ENCODE measurements at regions not wholly inside any gene's neighbourhood (a gene's known extent, or its start where the extent isn't known, plus 50 kb on each side); places are given as distances from the start of the nearest gene placed in this dataset.

DNA sequence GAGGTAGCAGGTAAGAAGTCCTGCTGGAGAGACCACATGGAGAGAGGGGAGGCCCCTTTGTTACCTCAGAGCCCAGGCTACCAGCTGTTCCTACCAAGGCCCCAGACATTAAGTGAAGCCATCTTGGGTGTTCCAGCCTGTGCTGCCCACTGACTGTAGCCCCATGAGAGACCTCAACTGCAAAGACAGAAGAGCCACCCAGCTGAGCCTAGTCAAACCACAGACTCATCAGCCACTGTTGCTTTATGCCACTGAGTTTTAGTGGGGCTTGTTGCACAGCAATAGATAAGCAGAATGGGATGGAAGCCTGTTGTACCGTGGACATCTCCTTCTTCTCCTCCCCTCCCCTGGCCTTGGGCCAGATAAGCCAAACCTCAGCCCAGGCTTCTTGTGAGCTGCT, 83.9 kb downstream of the ADRA2C start:
- no peak for DNase-seq (ENCODE audit: low spot score)
- intact Hi-C loops (cut with DNase I): no loop called here

- intact Hi-C loops (cut with DNase I): no loop called here
- DNase-seq (ENCODE audit: low spot score): no peak
These were observed 85.0 kb downstream of the ADRA2C start for GRCh38 chr4:3851211-3851610.

DNA sequence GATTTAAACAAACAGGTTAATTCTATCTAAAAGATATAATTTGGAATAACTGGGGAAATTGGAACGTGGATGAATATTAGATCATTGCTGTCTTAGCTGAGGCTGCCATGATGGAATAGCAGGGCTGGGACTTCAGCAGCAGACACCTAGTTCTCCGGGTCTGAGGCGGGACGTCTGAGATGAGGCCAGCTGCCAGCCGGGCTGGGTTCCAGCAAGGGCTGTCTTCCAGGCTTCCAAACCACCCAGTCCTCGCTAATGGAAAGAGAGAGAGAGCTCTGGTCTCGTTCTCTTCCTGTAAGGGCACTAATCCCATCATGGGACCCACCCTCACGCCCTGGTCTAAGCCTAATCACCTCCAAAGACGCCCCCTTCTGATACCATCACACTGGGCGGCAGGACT, 85.7 kb downstream of the ADRA2C start:
- DNase-seq (ENCODE audit: low spot score): no peak
- intact Hi-C loops (cut with DNase I): no loop called here

DNA sequence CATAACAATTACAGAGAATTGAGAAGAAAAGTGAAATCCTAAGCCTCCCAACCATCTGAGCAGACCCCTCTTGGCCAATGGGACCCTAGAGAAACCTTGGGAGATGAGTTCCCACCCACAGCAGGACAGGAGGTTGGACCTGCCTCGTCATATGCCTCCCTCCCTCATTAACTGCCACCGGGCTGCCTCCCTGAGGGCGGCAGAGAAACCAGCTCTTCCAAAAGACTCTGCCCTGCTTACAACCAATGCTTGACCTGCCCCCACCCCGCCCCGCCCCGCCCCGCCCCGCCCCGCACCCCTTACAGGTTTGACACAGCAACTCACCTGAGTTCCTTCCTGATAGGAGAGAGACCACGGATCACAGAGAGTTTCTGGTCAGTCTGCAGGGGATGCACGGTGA, 86.1 kb downstream of the ADRA2C start:
- intact Hi-C loops (cut with DNase I): no loop called here
- DNase-seq (ENCODE audit: low spot score): no peak

GRCh38 chr4:3852711-3853110, 86.5 kb downstream of the ADRA2C start:
- no peak for DNase-seq (ENCODE audit: low spot score)
- intact Hi-C loops (cut with DNase I): no loop called here

DNA sequence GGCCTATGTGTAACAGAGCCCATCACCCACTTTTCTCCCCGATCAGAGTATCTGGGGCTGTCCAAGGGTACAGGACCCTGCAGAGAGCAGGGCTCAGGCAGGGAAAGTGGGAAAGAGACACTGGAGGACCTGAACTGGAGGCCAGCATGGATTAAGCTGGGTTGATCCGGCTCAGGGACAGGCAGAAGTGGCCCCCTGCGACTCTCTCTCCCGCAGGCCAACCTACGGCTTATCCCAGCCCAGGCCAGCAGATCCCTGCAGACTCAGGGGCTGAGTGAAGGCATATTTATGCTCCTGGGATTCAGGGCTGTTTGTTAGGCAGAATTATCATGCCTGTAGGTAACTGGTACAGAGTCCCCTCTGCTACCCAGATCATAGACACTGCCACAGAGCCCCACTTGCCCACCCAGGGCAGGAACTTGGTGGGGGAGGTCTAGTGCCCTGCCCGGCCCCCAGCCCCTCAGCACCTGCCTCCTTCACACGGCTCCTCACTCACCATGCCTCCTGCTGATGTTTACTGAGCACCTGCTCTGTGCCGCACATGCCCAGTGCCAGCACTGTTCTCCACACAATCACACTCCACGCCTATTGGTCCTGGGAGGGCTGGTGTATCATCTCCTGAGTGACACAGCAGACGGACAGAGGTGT, 87.3 kb downstream of the ADRA2C start:
- intact Hi-C loops (cut with DNase I): no loop called here
- no peak for DNase-seq (ENCODE audit: low spot score)

DNA sequence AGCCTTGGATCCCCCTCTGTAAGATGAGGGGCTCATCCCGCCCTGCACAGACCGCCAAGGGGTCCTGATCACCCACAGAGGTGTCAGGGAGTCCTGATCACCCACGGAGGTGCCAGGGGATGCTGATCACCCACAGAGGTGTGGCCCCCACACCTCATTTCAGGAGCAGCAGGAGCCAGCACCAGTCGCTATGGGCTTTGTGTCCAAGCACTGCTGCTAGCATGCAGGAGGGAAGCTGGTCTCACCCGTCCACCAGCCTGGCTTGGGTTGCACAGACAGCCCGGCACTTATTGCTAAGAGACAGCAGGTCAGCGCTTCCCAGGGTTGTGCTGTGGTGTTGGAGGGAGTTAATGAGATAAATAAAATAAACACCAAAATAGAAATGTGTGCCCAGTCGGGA, 88.5 kb downstream of the ADRA2C start:
- no peak for DNase-seq (ENCODE audit: low spot score)
- intact Hi-C loops (cut with DNase I): no loop called here

GRCh38 chr4:3855646-3856045, 89.5 kb downstream of the ADRA2C start:
- intact Hi-C loops (cut with DNase I): no loop called here
- no peak for DNase-seq (ENCODE audit: low spot score)

- DNase-seq (ENCODE audit: low spot score): no peak
- intact Hi-C loops (cut with DNase I): no loop called here
These were observed 90.5 kb downstream of the ADRA2C start for GRCh38 chr4:3856604-3857204.

DNA sequence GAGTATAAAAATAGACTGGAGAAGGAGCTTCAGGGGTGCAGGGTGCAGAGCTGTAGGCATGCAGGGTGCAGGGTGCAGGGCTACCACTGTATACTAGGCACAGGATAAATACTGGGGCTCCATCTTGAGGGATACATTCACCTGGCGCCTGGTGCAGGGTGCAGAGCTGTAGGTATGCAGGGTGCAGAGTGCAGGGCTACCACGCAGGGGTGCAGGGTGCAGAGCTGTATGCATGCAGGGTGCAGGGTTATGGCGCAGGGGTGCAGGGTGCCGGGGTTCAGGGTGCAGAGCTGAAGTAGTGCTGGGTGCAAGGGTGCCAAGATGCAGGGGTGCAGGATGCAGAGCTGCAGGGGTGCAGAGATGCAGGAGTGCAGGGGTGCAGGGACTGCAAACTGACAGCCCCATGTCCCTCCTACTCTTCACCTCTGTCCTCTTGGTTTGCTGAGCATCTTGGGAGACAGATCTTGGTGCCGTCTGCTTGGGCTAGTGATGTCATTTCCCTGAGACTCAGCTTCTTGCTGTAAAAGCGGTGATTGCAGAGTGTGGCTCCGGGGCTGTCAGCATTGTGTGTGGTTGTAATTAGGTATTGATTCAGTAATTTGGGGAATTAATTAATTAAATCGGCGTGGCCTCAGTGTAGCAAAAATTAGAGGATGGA, 91.2 kb downstream of the ADRA2C start:
- DNase-seq (ENCODE audit: low spot score): no peak
- intact Hi-C loops (cut with DNase I): no loop called here

- intact Hi-C loops (cut with DNase I): no loop called here
- DNase-seq (ENCODE audit: low spot score): no peak
These were observed 92.0 kb downstream of the ADRA2C start for GRCh38 chr4:3858046-3858730.

GRCh38 chr4:3858765-3859388, 92.7 kb downstream of the ADRA2C start:
- intact Hi-C loops (cut with DNase I): no loop called here
- DNase-seq (ENCODE audit: low spot score): no peak

GRCh38 chr4:3859571-3859970, 93.4 kb downstream of the ADRA2C start:
- DNase-seq (ENCODE audit: low spot score): no peak
- intact Hi-C loops (cut with DNase I): no loop called here

- intact Hi-C loops (cut with DNase I): no loop called here
- DNase-seq (ENCODE audit: low spot score): no peak
These were observed 94.1 kb downstream of the ADRA2C start for GRCh38 chr4:3860061-3860912.

DNA sequence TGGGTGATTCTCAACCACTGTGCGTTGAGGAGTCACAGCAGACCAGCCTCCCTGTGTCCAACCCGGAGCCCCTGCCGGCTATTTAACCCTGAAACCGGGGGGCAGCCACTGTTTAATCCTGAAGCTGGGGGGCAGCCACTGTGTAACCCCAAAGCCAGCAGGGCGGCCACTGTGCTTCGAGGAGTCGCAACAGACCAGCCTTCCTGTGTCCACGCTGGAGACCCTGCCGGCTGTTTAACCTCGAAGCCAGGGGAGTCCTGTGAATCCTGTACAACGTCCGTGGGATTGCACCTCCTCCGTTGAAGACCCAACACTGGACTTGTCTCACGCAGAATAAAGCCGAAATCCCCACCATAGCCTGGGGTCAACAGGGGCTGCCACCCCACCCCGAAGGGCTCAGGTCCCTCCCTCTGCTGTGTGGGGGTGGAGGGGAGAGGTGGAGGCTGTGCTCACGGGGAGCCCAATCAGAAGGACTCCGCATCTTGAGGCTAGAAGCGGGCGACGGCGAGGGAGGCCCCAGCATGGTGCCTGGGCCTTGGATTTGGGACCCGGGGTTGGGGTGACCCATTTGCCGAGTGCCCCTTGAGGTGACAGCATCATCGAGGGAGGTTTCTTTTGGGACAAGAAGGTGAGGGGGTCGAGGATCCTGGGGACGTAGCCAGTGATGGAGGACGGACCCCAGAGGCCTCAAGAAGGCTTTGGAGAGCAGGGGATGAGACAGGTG, 94.9 kb downstream of the ADRA2C start:
- intact Hi-C loops (cut with DNase I): no loop called here
- no peak for DNase-seq (ENCODE audit: low spot score)

GRCh38 chr4:3861720-3862639, 95.8 kb downstream of the ADRA2C start:
- intact Hi-C loops (cut with DNase I): no loop called here
- DNase-seq (ENCODE audit: low spot score): no peak

GRCh38 chr4:3862640-3863420, 96.6 kb downstream of the ADRA2C start:
- intact Hi-C loops (cut with DNase I): no loop called here
- no peak for DNase-seq (ENCODE audit: low spot score)
